Adipocyte (in vitro differentiated cells): ENCODE measurements at regions not wholly inside any gene's neighbourhood (a gene's known extent, or its start where the extent isn't known, plus 50 kb on each side); places are given as distances from the start of the nearest gene placed in this dataset.
"Not testable (repeated sequence)": the region's sequence is repeated elsewhere in the genome, so short reads cannot be mapped to it uniquely, and the experiment has no call there.

Experiments used
- DNase-seq: peaks from one replicate; pipeline ENCODE4 v3.0.0-alpha.2; 2015; ENCODE audit warnings: low read depth
- H3K27me3 ChIP-seq: replicated peaks from 2 replicates; pipeline ENCODE4 v1.7.0; 2013; ENCODE audit warnings: mild to moderate bottlenecking, low read length, moderate library complexity; ENCODE audit not compliant: control insufficient read depth, insufficient read depth
- H3K36me3 ChIP-seq: 2 replicates; pipeline ENCODE4 v1.7.0; 2013; ENCODE audit warnings: low read length, mild to moderate bottlenecking, moderate library complexity; ENCODE audit not compliant: control insufficient read depth, insufficient read depth, severe bottlenecking
- H3K4me1 ChIP-seq: 2 replicates; pipeline ENCODE4 v1.7.0; 2013; ENCODE audit warnings: mild to moderate bottlenecking, low read length, moderate library complexity; ENCODE audit not compliant: control insufficient read depth, insufficient read depth
- H3K4me3 ChIP-seq: 2 replicates; pipeline ENCODE4 v1.7.0; 2013; ENCODE audit warnings: mild to moderate bottlenecking, low read length, moderate library complexity
- H3K9ac ChIP-seq: 2 replicates; pipeline ENCODE4 v1.7.0; 2013; ENCODE audit warnings: mild to moderate bottlenecking, low read length, moderate library complexity
- H3K9me3 ChIP-seq: 2 replicates; pipeline ENCODE4 v1.7.0; 2013; ENCODE audit warnings: mild to moderate bottlenecking, low read length, moderate library complexity; ENCODE audit not compliant: control insufficient read depth

GRCh38 chr15:20234006-20234540 lies 307.5 kb downstream of the GOLGA6L6 start:
- H3K9me3 ChIP-seq, H3K4me3 ChIP-seq, H3K27me3 ChIP-seq, H3K4me1 ChIP-seq, DNase-seq, H3K9ac ChIP-seq, H3K36me3 ChIP-seq: not testable (repeated sequence)

- H3K27me3 ChIP-seq, H3K9ac ChIP-seq, H3K4me1 ChIP-seq, H3K9me3 ChIP-seq, H3K4me3 ChIP-seq, H3K36me3 ChIP-seq, DNase-seq: not testable (repeated sequence)
These were observed 309.1 kb downstream of the GOLGA6L6 start for GRCh38 chr15:20232457-20232856.

GRCh38 chr15:20230656-20231055 lies 310.9 kb downstream of the GOLGA6L6 start:
- H3K9me3 ChIP-seq, H3K9ac ChIP-seq, H3K4me3 ChIP-seq, H3K4me1 ChIP-seq, DNase-seq, H3K36me3 ChIP-seq, H3K27me3 ChIP-seq: not testable (repeated sequence)

- not testable (repeated sequence) for H3K4me1 ChIP-seq, DNase-seq, H3K9me3 ChIP-seq, H3K4me3 ChIP-seq, H3K36me3 ChIP-seq, H3K9ac ChIP-seq, H3K27me3 ChIP-seq
These were observed 312.8 kb downstream of the GOLGA6L6 start for GRCh38 chr15:20228791-20229190.

DNA sequence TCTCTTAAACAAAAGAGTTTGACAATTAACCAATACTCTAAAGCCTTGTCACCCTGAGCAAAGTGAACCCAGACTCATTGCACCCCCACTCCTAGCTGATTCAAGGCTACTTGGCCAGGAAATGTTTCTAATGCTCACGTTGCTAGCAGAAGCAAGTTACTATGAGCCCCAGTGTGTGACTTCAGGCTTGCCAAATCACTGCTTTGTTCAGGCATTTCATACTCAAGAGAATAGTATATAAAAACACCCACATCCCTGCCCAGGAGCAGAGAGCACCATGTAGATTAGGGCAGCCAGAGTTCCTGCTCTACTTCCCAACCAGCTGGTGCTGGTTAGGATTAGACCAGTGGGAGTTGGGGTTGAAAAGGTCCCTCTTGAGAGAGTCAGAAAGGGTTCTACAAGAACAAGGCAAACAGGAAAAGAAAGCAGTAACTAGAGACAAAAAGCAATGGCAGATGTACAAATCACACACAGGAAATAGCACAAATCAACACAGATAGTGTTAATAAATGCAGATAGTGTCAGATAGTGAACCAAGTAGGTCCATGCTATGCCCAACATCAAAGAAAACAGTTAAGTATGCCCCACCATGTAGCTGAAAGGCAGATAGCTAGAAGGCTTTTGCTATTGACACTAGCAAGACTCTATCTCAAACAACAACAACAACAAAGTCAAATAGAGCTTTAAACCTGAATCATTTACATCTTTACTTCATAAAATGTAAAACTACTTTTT lies 314.3 kb downstream of the GOLGA6L6 start:
- H3K4me3 ChIP-seq, H3K36me3 ChIP-seq, H3K9ac ChIP-seq, DNase-seq, H3K27me3 ChIP-seq, H3K9me3 ChIP-seq, H3K4me1 ChIP-seq: not testable (repeated sequence)

DNA sequence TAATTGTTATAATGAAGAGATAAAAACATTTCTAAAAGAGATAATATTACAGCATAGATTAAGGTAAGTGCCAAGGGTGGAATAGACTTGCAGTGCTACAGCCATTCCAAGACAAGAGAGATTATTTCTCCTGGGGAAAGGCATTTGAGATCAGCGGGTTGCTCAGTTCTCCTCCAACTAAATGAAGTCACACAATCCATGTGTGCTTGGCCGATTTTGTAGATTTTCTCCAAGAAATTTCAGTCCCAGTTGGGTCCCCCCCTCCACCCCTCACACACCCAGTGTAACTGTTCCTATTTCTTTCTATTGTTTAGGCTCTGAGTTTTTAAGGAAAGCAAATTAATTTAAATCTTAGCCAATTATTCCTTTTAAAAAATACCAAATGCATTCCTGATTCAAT lies 315.1 kb downstream of the GOLGA6L6 start:
- H3K4me1 ChIP-seq, H3K9ac ChIP-seq, DNase-seq, H3K27me3 ChIP-seq, H3K4me3 ChIP-seq, H3K9me3 ChIP-seq, H3K36me3 ChIP-seq: not testable (repeated sequence)

- H3K9me3 ChIP-seq, DNase-seq, H3K4me3 ChIP-seq: not testable (repeated sequence)
These were observed 320.5 kb downstream of the GOLGA6L6 start for GRCh38 chr15:20221063-20221462.

GRCh38 chr15:20219171-20219570 lies 322.4 kb downstream of the GOLGA6L6 start:
- not testable (repeated sequence) for H3K9me3 ChIP-seq, H3K36me3 ChIP-seq, H3K4me3 ChIP-seq, H3K27me3 ChIP-seq, H3K9ac ChIP-seq, H3K4me1 ChIP-seq, DNase-seq

More at GRCh38 chr15:20221063-20221462, 320.5 kb downstream of the GOLGA6L6 start:
- H3K4me1 ChIP-seq, H3K9ac ChIP-seq, H3K36me3 ChIP-seq, H3K27me3 ChIP-seq: not testable (repeated sequence)

- not testable (repeated sequence) for H3K4me3 ChIP-seq, H3K36me3 ChIP-seq, DNase-seq, H3K27me3 ChIP-seq, H3K9ac ChIP-seq, H3K9me3 ChIP-seq, H3K4me1 ChIP-seq
These were observed 325.9 kb downstream of the GOLGA6L6 start for GRCh38 chr15:20215700-20216099.

- H3K36me3 ChIP-seq, H3K27me3 ChIP-seq, H3K9ac ChIP-seq, DNase-seq, H3K4me3 ChIP-seq, H3K9me3 ChIP-seq, H3K4me1 ChIP-seq: not testable (repeated sequence)
These were observed 327.5 kb downstream of the GOLGA6L6 start for GRCh38 chr15:20214101-20214500.

- H3K27me3 ChIP-seq, DNase-seq, H3K4me1 ChIP-seq, H3K36me3 ChIP-seq, H3K4me3 ChIP-seq, H3K9me3 ChIP-seq, H3K9ac ChIP-seq: not testable (repeated sequence)
These were observed 330.1 kb downstream of the GOLGA6L6 start for GRCh38 chr15:20211508-20211907.

GRCh38 chr15:20209973-20210372 lies 331.6 kb downstream of the GOLGA6L6 start:
- not testable (repeated sequence) for H3K4me3 ChIP-seq, H3K9ac ChIP-seq, H3K27me3 ChIP-seq, DNase-seq, H3K9me3 ChIP-seq, H3K4me1 ChIP-seq, H3K36me3 ChIP-seq
